HG02852 (cell line): ENCODE measurements at regions not wholly inside any gene's neighbourhood (a gene's known extent, or its start where the extent isn't known, plus 50 kb on each side); places are given as distances from the start of the nearest gene placed in this dataset.

ENCODE experiments used
- ATAC-seq: cut with Tn5 transposase; IDR thresholded peaks from one replicate; pipeline ENCODE4 v1.9.1; 2021; ENCODE audit warnings: mild to moderate bottlenecking, moderate library complexity; ENCODE audit not compliant: unreplicated experiment

- no peak for ATAC-seq
These were observed 301.9 kb upstream of the SALL3 start for GRCh38 chr18:78677483-78678317.

GRCh38 chr18:78678318-78678695 is 301.3 kb upstream of the SALL3 start:
- no peak for ATAC-seq

- ATAC-seq = no peak
These were observed 300.6 kb upstream of the SALL3 start for GRCh38 chr18:78679031-78679430.

GRCh38 chr18:78679613-78680260 is 299.9 kb upstream of the SALL3 start:
- ATAC-seq = no peak

GRCh38 chr18:78681396-78681795 is 298.2 kb upstream of the SALL3 start:
- ATAC-seq = no peak

- ATAC-seq = no peak
These were observed 297.7 kb upstream of the SALL3 start for GRCh38 chr18:78681934-78682333.

GRCh38 chr18:78682716-78683115 is 296.9 kb upstream of the SALL3 start:
- no peak for ATAC-seq

- no peak for ATAC-seq
These were observed 296.2 kb upstream of the SALL3 start for GRCh38 chr18:78683191-78684010.

- ATAC-seq = no peak
These were observed 294.2 kb upstream of the SALL3 start for GRCh38 chr18:78685250-78685979.

- ATAC-seq = no peak
These were observed 293.6 kb upstream of the SALL3 start for GRCh38 chr18:78685980-78686530.

- no peak for ATAC-seq
These were observed 292.5 kb upstream of the SALL3 start for GRCh38 chr18:78686976-78687685.

GRCh38 chr18:78687736-78688135 is 291.9 kb upstream of the SALL3 start:
- no peak for ATAC-seq

GRCh38 chr18:78688249-78688648 is 291.4 kb upstream of the SALL3 start:
- no peak for ATAC-seq

GRCh38 chr18:78688916-78689315 is 290.7 kb upstream of the SALL3 start:
- no peak for ATAC-seq

GRCh38 chr18:78689606-78690005 is 290.0 kb upstream of the SALL3 start:
- no peak for ATAC-seq

- no peak for ATAC-seq
These were observed 287.5 kb upstream of the SALL3 start for GRCh38 chr18:78692105-78692504.

GRCh38 chr18:78693429-78693828 is 286.2 kb upstream of the SALL3 start:
- no peak for ATAC-seq

GRCh38 chr18:78696698-78697435 is 282.8 kb upstream of the SALL3 start:
- ATAC-seq = no peak

- ATAC-seq = no peak
These were observed 282.2 kb upstream of the SALL3 start for GRCh38 chr18:78697446-78697845.
